COR-L47 (cell line): ENCODE measurements at regions not wholly inside any gene's neighbourhood (a gene's known extent, or its start where the extent isn't known, plus 50 kb on each side); places are given as distances from the start of the nearest gene placed in this dataset.

Source experiments
- DNase-seq: peaks from one replicate; lab custom pipeline; 2025; lab: John Stamatoyannopoulos, UW

DNA sequence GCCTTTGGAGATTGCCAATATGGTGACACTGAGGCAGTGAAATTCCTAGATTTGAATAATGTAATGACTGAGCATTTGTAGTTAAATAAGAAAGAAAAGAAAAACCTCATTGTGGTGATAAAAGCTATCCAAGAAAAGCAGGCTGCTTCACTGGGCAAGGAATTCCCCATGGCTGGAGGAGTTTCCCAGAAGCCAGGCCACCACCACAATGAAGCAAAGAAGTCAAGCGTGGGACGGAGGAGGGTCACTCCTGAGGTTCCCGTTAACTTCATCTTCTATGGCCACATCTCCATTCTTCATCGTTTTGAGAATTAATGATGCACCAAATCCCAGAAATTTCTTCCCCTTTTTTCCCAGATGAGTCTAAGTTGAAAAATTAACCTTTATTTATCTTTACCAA lies 185.8 kb upstream of the BCL6 start:
- DNase-seq: no peak

DNA sequence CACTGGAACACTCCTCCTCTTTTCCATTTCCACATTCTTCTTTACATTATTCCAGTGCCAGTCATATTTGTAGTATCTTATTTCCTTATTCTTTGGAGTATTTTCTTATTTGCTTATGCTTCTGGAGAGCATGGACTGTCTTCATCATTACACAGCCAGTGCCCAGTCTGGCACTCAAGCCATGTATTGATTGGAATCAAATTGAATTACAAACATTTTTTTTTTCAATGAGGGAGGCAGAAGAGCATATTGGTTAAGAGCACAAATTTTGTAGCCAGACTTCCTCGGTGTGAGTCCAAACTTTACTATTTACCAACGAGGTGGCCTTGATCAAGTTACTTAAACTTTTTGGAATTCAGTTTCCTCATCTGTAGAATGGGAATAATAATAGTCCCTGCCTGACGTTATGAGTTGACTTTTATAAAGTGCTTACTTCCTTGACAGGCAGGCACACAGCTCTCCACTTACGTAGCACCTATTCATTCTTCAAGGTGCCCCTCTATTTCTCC lies 186.6 kb upstream of the BCL6 start:
- no peak for DNase-seq

DNA sequence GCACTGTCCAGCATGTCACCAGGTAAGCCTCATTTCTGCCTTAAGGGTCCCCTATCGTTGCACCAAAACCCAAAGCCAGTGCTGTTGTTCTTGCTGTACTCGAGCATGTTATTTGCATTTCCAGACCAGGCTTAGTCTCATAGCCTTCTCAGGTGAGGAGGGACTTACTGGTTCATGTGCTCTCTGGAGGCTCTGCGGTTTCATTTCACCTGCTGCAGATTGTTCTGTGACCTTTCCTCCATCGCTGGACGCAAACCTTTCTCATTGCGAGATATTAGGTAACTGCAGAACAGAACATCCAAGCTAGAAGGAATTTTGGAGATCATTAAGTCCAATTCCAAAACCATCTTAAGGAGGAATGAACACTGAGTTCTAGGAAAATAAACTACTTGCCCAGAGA lies 187.3 kb upstream of the BCL6 start:
- DNase-seq: no peak

DNA sequence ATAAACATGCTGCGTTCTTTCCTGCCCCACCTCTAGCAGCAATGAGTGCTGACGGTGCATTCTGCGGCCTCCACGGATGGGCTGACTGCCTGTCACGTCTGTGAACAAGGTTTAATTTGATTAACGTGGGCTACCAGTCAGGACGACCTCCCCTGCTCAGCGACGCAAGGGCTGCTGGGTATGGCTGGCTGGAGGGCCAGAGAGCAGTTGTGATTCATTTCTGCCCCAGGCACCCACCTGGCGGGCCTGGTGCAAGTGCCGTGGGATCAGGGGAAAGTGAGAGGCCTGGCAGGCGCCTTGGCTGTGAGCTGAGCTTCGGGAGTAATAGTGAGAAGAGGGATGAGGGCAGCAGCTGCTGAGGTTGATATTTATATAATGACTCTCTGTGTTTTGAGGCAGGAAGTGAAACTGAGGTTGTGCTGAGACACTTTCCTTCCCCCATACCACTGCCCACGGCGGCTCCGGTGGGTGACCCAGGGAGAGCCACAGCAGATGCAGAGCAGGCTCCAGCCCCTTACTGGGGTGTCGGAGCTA lies 190.4 kb upstream of the BCL6 start:
- DNase-seq: no peak

DNA sequence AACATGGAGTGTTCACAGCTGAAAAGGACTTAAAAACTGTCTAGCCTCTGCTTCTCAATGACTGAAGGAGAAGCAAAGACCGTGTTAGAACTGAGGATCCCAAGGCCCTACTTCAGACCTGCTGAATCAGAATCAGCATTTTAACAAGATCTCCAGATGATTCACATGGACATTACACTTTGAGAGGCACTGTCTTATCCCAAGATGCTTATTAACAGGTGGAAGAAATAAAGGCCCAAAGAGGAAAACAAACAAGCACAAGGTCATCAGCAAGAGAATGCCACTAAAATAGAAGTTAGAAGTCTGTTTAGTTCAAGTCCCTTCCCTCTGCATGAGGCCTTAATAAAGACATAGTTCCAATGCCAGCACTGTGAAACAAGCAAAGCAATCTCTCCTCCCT lies 191.4 kb upstream of the BCL6 start:
- DNase-seq: no peak

DNA sequence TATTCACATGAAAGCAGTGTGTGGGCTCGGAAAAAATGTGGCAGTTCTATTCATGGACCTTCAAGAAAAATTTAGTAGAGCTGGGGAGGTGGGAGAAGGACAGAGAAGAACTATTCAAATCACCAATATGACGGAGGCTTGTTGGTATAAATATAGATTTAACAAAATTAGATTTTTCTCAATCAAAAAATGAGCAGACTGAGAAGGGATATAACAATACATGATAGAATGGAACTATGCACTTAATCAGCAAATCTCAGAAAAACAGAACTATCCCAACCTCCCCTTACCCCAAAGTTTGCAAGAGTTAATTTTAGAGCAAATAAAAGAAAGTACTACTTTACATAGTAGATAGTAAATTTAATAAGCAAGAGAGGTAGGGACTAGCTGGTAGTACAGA lies 194.6 kb upstream of the BCL6 start:
- no peak for DNase-seq

DNA sequence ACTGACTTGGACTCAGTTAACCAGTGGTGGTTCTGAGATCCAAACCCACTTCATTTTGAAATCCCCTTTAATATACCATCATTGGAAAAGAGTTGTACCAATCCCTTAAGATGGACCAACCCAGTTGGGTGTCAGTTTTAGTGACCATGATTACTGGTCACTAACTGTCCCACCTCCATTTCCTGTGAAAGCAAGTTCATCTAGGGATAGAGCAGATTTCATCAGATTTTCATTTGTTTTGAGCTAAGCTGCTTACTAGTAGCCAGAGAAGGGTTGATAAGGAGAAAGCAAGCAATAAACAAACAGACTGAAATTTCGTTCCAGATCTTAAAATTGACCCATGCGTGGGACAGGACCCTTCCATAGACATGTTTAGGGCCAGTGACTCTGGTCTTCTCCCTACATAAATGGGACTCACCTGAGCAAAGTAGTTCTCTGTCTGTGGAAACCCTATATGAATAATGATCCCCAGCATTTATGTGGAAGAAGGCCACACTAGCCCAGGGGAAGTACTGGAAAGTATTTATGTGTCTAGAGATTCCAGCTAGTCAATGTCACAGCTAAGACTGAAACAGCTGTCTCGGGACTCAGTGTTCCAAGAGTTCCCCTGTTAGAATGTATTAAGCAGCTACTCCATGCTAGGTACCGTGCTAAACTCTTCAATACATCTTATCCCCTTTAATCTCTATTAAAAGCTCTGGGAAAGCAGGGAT lies 196.0 kb upstream of the BCL6 start:
- no peak for DNase-seq

DNA sequence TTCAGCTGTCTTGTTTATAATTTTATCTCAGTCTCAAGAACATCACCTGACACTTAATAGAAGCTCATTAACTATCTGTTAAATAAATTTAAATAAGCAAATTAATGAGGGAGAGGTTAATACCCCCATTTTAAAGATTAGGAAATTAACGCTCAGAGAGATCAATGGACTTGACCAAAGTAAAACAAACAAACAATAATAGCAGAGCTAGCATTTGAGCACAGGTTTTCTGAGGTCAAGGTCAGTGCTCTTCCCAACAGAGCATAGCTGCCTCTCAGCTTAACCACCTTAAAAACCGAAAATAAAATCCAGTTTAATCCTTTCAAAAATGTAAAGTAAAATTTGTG lies 196.6 kb upstream of the BCL6 start:
- no peak for DNase-seq

DNA sequence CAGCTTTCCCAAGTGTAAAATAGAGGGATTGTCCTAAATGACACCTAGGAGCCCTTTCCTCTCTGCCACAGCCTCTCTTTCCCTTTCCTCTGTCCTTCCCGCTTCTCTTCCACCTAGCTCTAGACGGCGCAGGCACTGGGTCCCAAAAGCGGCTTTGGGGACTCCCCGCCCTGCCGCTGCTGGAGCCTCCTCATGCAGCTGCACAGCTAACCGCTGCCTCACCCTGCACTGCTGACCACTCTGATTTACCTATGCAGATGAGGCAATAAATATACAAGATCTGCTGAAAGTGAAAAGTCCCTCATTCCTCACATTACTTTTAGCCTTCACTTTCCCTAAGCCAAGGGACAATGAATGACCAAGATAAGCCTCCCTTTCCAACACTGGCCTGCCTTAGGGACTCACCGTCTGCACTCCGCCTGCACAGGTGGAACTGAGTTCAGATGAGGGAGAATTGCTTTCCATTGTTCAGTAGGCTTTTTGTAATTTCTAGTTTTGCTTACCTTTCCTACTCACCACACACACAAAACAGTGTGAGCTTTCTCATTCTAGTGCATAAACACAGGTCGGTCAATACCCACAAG lies 197.5 kb upstream of the BCL6 start:
- DNase-seq: no peak

DNA sequence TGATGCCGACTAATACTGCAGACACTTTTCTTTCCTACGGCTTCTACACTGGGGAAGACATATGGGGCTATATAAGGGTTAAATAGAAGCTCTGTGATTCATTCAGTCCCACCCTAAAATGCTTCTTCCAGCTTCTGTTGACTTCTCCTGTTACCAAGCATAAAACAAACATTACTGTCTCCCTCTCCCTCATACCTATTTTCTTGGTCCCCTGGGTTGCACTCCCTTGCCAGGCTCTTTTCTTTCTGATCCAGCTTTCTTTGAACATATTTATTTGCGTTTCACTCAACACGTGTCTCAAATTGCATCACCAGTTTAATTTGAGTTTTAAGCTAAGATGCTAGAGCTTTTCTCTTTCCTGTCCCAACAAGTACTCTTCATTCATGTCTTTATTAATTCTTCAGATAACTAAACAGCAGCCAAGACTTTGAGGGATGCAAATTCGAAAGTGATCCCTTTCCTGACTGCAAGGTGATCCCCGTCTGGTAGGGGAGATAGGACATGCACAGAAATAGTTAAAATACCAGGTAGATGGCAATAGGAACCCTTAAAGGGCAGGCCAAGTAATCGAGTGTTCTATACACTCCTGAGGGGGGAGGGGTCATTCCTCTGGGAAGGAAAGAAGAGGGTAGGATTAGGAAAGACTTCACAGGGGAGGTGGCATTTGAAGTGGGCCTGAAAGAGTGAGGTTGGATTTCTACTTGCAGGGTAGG lies 198.6 kb upstream of the BCL6 start:
- no peak for DNase-seq

DNA sequence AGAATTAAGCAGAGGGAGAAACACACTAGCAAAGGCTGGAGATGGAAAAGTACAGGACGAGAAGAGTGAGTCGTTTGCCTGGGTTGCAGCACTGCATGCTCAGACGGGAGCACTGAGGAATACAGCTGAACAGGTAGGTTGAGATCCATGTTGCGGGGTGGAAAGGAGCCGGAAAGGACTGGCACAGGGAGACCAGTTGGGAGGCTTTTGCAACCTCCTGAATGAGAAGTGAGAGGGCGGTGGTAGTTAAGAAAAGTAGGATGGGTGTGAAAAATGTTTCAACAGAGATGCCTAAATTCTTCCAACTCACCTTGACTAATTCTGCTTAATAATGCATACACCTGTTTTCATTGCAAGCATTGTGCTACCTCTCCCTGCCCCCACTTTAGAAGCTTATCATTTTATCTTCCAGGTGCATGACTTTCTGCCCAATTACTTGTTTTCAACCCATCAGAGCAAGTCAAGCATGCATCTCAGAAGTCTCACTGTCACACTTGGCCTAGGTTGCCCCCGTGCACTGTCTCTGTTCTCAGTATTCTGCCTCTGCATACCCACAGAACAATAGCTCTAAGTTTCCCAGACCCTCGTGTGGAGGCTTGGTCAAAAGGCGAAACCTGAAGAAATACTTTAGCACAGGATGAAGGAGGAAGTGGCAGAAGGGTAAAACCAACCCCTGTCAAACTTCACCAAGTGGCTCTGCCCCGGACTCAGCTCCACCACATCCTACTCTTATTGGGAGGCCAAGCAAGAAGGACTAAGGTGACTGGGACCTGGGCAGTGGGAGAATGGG lies 199.3 kb upstream of the BCL6 start:
- no peak for DNase-seq

DNA sequence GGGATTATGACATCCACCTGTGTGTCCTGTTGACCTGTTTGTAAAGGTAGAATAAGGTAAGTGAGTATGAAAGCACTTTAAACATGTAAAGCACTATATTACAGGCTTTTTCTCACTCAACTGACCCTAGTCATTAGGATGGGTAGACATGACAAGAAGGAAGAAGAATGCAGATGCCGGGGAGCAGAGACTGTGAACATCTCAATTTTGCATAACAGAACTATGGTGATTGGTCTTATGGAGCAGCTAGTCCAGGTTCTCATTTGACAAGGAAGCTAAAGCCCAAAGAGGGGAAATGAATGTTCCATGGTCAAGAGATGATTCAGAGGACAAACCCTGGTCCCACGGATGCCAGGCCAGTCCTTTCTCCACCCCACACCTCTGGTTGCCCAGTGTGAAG lies 200.1 kb upstream of the BCL6 start:
- no peak for DNase-seq

DNA sequence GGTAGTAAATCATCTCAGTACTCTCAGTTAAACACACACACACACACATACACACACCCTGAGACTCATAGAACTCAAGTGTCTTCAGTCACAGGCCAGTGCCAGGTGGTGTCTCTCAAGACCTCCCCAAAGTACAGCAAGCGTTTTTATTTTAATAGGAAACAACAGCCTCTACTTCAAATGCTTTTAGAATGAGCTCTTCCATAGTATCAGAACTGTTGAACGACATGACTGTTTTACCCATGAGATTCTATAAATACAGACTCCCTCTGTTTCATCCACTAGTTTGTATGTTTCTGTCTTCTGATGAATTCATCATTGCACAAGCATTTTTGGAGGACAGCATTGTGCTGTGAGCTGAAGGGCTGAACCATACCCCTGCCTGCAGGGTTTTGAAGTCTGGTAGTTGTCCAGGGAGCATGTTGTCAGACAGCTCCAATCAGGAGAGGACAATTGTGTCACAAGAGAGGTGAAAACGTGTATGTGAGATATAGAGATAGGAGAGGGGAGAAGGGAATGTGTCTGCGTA lies 201.0 kb upstream of the BCL6 start:
- DNase-seq: no peak

DNA sequence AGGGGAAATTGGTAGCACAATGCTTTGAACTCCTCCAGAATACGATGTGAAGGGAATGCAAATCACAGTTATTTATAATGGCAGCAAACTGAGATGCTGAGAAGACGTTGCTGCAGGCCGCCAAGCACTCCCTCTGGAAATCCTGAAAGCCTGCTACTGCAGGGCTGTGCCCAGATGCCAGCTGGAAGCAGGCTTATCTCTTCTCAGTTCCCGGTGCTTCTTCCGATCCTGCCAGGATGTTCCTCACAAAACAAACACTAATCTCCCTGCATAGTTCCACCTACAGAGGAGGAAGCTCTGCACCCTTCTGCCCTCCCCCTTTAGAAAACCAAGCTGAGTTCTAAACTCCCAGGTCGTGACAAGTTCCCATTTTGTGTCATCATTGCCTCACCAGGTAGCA lies 201.7 kb upstream of the BCL6 start:
- DNase-seq: no peak

DNA sequence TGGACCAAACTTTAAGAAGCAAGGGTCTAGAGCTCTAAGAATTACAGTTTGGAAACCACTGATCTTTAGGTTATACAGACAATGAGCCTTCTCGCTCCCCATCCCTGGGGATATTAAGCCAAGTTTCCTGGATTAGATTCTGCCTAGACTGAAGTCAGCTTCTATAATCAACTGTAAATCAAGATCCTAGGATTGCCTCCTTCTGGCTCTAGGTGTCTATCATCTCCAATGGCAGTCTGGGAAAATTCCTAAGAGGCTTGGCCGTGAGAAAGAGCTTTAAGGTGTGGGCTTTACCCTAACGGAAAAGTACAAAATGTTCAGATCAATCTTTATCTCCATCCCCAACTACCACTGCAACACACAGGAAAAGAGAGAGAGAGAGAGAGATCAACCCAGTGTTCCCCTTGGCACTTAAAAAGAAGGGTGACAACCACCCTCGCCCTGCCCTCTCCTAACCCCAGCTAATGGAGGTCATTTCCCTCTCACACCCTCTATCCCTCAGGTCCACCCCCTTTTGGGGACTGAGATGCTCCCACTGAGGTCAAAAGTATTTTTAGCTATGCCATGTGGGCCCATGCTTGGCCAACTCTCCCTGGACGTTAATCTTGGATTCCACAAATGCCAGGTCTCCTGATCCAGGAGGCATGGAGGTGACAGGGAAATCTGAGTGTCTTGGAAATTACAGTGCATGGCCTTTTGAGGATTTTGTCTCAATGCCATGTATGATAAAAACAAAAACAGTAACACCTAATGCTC lies 202.8 kb upstream of the BCL6 start:
- no peak for DNase-seq

DNA sequence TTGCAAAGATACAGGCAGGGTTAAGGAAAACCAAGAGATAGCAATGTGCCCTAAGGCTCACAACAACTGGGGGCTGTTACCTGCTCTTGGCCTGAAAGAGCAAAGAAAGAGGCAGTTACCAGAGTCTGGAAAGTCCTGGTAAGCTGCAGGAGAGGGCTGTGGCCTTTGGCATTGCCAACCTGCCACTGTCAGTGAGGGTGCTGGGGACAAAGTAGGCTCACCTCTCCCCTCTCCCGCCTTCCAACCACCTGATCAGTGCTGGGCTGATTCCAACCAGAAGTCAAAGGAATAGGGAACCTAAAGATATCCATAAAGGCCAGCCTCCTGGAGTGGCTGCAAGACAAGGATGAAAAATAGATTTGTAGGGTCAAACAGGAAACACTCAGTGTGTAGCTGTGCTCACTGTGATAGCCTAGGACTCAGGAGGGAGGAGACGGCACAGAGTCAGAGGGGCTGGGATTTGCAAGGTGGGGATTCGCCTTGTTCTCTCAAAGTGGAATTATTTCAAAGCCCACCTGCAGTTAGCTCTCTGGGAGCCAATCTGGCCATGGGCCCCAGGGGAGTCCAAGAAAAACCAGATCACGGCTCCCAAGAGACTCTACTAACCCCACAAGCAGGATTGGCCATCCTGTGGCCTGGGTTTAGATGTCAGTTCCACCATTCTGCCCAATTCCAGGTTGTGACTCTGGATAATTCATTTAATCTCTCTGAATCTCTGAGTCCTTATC lies 204.0 kb upstream of the BCL6 start:
- DNase-seq: no peak

DNA sequence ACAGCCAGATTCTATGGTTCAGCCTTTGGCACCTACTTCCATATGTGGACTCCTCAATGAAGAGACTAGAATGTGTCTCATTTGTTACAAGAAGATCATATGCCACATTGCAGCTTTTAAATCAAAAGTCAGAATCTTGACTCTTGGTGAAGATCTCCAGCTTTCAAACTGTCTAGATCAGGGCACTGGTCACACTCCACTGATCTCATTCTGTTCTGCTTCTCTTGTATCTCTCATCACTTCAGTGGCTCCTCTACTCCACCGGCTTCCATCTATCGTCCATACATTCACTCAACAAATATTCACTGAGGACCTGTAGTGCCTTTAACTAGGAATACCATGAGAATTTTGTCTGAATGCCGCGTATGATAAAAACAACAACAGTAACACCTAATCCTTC lies 203.3 kb upstream of the LPP start:
- DNase-seq: no peak

DNA sequence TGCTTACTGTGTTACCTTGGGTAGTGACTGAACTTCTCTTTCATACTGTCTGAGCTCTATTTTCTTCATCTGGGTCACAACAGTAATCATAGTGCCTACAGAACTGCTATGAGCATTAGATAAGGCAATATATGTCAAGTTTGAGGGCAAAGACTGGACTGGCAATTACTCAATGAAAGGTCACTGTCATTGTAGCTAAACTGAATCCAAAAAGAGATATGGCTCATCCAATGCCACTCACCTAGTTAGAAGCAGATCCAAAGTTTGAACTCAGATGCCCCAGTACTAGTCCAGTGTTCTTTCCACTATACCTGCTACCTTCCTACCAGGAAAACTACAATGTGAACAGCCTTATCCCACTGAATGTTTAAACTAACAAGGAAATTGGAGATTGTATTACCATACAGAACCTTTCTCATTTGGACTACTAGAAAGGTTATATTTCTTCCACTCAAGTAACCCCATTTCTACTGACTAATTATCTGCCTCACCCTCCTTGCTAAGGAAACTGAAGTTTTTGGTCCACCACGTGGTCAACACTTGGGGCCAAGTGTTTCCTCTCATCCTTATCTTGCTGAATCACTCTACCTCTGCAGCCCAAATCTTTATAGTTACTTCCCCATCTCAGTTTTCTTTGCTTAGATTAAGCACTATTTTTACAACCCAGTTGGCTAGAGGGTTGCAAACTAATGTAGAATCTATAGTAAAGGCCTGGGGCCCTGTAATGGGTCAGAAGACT lies 202.3 kb upstream of the LPP start:
- no peak for DNase-seq

DNA sequence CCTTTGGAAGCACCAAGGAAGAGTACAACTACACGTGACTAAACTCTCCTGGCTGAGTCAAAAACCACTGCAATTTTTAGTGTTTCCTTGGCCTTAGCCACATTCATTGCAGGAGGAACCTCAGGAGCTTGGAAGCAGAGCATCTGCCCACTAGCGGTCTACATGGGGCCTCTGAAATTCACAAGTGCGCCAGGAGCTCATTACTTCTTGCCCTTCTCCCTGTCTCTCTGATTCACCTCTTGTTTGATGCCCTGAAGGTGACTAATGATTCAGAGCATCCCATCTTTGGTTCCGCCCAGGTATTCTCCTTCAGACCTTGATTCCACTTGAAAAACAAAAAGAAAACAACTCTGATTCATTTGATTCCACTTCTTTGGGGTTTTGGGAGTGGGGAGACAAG lies 201.1 kb upstream of the LPP start:
- no peak for DNase-seq

DNA sequence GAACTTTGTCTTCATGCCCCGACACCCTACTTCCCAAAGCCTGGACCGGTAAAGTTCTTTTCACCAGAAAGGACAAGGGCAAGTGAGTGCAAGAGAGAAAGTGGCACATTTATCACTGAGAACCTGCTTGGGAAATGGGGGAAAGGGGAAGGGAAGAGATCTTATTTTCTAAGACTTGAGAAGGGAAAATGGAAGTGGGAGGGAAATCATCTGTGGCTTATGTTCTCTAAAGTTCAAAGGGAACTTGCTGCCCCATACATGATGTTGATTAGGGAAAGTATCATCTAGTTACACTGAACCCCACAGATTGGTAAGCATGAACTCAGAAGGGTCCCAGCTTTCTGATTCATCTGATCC lies 199.5 kb upstream of the LPP start:
- DNase-seq: no peak
